ENCODE measurements at regions not wholly inside any gene's neighbourhood (a gene's known extent, or its start where the extent isn't known, plus 50 kb on each side); places are given as distances from the start of the nearest gene placed in this dataset.

DNA sequence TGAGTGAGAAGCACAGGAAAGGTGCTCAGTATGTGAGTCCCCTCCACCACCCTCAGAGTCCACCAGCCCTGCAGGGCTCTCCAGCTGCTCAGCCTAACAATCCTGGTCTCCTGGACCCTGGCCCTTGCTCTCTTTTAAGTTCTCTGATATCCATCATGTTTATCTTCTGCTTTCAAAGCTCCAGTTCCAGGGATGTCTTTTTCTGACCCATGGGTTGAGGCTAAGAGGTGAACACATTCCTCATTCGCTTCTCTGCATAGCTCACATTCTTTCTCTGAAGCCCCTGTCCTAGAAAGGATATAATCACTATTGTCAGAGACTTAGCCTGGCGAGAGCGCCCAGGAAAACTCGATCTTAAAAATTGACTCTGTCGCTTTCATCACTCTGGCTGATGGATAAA lies 86.4 kb downstream of the ARL4C start:
- TF ChIP-seq, protein P1, sequence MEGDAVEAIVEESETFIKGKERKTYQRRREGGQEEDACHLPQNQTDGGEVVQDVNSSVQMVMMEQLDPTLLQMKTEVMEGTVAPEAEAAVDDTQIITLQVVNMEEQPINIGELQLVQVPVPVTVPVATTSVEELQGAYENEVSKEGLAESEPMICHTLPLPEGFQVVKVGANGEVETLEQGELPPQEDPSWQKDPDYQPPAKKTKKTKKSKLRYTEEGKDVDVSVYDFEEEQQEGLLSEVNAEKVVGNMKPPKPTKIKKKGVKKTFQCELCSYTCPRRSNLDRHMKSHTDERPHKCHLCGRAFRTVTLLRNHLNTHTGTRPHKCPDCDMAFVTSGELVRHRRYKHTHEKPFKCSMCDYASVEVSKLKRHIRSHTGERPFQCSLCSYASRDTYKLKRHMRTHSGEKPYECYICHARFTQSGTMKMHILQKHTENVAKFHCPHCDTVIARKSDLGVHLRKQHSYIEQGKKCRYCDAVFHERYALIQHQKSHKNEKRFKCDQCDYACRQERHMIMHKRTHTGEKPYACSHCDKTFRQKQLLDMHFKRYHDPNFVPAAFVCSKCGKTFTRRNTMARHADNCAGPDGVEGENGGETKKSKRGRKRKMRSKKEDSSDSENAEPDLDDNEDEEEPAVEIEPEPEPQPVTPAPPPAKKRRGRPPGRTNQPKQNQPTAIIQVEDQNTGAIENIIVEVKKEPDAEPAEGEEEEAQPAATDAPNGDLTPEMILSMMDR (IDR thresholded peaks at IDR 0.05), result no peak
- TF ChIP-seq POLR2A (IDR thresholded peaks at IDR 0.05), result no peak
